HG02870 (cell line): ENCODE measurements at regions not wholly inside any gene's neighbourhood (a gene's known extent, or its start where the extent isn't known, plus 50 kb on each side); places are given as distances from the start of the nearest gene placed in this dataset.

Experiments used
- ATAC-seq: cut with Tn5 transposase; IDR thresholded peaks from one replicate; pipeline ENCODE4 v1.9.1; 2021; ENCODE audit warnings: mild to moderate bottlenecking, moderate library complexity; ENCODE audit not compliant: unreplicated experiment

DNA sequence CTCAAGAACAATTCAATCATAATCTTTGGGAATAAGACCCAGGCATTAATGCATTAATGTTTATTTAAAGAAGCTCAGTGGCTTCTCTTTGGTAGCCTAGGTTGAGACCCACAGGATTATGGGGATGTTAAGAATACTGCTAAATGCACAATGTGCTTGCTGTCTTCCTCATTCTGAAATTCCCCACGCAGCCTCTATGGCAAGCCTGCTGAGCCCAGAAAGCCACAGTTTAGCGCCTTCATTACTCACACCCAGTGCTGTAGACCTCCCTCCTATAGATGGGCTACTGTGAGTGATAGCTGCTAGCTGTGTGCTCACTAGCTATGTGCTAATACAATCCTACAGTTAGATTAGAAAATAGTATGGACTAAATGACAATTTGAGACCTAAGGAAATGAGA lies 90.6 kb downstream of the TNFSF13B start:
- ATAC-seq: no peak

DNA sequence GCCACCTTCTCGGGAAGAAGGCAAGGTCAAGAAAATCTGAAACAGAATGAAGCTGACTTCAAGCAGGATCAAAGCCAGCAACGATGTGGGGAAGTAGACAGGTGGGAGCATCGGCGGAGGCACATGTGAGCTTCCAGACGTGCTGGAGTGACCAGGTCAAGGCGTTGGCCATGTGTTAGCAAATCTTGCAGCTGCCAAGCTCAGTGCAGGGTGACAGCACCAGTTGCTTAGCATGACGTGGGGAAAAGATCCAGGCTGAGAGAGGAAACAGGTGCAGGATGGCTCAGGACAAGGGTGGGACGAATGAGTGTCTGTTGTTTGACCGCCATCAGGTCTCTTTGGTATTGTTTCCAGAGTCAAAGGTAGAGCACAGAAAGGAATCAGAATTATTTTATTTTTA lies 92.3 kb downstream of the TNFSF13B start:
- ATAC-seq: no peak

DNA sequence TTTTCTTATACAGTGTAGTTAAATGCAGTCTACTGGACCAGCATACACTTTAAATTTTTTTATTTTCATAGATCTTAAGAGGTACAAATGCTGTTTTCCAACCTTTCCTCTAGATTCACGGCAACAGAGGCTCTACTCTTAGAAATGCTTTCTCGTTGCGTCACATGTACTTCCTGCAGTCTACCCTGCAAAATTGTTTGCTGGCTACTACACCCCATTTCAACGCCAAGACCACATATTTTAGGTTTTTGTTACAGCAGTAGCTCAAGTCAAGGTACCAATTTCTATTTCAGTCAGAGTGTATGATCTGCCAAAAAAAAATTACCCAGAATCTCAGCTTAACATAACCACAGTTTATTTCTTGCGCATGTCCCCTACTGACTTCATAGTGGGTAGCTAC lies 94.1 kb downstream of the TNFSF13B start:
- no peak for ATAC-seq

DNA sequence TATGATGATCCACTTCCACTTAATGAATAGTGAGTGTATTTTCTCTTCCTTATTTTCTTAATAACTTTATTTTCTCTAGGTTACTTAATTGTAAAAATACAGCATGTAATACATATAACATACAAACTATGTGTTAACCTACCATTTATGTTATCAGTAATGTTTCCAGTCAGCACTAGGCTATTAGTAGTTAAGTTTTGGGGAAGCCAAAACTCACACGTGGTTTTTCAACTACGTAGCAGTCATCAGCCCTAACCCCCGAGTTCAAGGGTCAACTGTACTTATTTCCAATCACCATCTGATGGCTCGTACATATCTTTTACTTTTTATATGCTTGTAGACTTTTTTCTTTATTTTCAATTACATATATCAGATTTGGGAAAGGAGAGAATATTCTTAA lies 95.7 kb downstream of the TNFSF13B start:
- ATAC-seq: no peak

DNA sequence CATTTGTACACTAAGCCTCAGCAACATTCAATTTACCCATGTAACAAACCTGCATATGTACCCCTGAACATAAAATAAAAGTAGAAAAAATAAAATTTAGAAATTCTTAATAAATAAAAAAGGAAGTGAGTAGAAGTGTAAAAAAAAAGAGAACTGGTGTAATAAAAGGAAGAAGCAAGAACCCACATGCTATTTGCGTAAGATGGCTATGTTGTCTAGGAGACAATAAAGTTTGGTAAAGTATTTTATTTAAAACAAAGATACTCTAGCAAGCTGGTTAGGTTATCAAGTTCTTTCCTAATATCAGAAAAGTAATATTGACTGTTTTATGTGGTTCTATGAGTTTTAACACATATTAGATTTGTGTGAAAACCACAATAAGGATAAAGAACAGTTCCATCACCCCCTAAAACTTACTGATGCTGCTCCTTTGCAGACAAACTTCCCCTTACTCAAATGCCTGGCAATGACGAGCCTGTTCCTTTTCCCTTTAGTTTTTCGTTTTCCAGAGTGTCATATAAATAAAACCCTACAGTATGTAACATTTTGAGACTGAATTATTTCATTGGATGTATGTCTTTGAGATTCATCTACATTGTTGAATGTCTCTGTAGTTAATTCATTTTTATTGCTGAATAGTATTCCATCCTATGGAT lies 98.9 kb downstream of the TNFSF13B start:
- ATAC-seq: no peak

DNA sequence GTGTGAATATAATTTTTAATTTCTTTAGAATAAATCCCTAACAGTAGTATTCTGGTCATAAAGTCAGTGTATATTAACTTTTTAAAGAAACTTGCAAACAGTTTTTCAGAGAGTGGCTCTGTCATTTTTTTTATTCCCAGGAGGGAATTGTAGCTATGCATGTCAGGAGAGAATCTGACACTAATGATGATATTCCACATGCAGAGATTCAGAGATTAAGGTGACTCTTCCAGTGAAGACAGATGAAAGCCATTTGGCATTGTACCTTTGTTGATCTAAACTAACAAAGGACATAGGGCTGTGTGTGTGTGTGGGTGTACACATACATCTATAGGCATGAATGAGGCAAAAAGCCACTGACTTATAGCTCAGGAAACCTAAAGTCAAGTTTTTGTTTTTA lies 99.9 kb downstream of the TNFSF13B start:
- ATAC-seq: no peak

DNA sequence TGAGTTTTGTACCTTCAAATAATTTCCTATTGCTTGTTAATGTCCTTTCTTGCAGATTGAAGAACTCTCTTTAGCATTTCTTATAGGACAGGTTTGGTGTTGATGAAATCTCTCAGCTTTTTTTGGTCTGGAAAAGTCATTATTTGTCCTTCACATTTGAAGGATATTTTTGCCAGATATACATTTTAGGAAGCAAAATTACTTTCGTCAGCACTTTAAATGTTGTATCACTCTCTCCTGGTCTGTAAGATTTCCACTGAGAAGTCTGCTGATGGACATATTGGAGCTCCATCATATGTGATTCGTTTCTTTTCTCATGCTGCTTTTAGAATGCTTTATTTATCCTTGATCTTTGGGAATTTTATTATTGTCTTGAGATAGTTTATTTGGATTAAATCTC lies 105.5 kb downstream of the TNFSF13B start:
- ATAC-seq: no peak

DNA sequence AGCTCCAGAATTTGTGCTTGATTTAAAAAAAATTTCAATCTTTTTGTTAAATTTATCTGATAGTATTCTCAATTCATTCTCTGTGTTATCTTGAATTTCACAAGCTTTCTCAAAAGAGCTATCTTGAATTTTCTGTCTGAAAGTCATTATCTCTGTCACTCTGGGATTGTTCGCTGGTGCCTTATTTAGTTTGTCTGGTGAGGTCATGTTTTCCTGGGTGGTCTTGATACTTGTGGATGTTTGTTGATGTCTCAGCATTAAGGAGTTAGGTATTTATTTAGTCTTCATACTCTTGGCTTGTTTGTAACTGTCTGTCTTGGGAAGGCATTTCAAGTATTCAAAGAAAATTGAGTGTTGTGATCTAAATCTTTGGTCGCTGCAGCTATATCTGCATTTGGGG lies 106.3 kb downstream of the TNFSF13B start:
- no peak for ATAC-seq

DNA sequence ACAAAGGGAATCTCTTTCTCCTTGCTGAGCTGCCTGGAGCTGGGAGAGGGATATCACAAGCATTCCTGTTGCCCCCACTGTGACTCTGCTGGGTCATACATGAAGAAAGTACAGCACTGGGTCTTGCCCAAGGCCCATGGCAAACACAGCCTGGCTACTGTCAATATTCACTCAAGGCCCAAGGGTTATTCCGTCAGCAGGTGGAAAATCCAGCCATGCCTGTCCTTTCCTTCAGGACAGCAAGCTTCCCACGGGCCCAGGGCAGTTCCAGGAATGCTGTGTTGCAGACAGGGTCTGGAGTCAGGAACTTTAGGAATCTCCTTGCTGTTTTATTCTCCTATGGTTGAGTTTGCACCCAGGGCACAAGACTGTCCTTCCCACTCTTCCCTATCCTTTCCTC lies 106.8 kb downstream of the TNFSF13B start:
- no peak for ATAC-seq

DNA sequence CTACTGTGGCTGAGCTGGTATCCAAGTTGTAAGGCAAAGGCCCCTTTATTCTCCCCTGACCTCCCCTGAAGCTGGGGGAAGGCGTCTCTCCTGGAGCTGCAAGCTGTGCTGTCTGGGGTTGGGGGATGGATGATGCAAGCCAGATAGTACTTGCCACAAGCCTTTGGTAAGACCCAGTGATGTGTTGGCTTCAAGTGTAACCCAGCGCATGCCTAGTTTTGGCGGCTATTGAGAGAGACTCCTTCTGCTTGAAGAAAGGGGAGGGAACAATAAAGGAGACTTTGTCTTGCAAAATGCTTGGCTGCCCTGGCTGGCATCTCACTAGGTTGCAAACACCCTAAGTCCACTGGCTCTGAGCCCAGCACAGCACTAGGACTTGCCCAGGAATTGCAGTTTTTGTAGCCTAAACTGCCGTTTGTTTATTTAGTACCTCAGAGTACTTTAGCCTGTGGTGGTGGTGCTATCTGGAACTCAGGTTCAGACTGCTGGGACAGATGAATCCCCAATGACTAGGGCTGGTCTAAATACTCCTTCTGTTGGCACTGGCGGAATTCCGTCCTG lies 108.2 kb downstream of the TNFSF13B start:
- no peak for ATAC-seq

DNA sequence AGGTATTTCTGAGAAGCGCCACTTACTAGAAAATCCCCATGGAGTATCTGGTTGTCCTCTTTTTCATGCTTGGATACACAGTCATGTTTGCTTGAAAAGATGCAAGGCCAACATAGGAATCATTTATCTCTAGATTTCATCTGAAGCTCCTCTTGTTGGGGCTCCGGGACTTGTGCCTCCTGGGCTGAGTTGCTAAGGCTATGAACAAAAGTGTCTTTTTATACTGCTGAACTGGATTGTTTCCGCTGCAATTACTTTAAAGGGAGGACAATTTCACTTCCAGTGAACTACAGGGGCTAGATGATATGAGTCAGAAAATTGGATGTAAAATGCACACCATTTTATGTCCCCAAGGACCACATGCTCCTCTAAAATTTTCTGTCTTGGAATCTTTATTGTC lies 114.1 kb downstream of the TNFSF13B start:
- no peak for ATAC-seq

DNA sequence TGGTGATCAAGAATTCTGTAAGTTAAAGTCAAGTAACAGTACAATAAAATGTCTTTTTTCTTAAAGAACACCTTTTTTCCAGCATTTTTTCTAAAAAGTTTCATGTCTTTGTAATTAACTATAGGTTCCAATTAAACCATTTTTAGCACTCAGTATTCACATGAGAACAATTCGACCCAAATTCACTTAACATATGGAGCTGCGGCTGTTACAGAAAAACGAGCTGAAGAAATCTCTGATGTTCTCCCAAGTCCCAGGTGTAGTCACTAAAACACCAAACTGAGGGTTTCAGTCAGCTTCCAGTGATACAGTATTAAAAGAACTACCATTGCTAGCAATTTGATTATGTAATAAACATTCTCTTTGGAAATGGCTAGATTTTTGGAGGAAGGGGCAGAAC lies 117.6 kb downstream of the TNFSF13B start:
- no peak for ATAC-seq

DNA sequence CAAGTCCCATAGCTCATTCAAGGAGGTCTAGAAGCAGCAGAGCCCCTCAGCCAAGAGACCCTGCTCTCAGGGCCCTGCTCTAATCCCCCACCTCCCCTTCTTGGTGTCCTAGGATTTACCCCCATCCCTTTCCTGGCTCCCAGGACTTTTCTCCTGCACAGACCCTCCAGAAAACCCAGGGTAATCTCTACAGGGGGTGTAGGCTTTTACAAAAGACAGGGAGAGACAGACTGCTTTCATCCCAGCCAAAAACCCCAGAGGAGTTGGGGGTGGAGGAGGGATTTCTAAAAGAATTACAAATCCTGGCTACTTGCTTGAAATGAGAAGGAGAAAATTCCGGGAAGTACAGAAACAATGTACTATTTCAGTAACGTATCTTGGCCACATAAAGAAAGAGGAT lies 133.3 kb downstream of the TNFSF13B start:
- no peak for ATAC-seq

DNA sequence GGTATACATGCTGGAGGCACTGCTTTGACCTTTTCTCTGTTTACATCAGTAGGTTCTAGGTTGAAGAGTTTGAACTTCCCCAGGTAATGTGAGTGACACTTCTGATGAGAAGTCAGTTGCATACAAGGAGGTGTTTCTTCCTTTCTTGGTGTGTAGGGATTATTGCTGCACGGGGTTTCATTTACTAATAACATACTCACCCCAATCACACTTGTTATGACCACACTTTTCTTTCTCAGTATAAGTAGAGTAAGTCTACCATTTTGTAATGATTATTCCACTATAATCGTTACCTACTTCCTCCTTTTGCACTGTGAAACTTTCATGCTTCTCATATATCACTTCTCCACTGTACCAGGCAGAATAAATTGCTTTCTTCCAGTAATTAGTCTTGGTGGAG lies 138.0 kb downstream of the TNFSF13B start:
- ATAC-seq: peak; percentile 74

DNA sequence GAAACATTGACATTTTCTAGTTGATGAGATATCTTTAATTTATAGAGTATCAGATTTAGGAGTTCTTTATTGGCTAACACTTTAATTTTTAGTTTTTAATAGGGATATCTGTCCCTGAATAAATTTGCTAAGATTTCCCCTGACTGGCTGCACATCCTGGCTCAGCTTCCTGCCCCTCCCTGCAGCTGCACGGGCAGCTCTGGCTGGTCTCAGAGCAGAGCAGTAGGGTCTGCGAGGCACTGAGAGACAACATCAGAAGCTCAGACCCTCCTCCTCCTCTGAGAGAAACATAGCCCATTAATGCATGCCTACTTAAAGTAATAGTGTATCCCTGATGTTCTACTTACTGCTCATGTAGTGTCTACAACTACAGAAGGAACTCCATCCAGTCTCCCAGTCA lies 139.2 kb downstream of the TNFSF13B start:
- no peak for ATAC-seq

DNA sequence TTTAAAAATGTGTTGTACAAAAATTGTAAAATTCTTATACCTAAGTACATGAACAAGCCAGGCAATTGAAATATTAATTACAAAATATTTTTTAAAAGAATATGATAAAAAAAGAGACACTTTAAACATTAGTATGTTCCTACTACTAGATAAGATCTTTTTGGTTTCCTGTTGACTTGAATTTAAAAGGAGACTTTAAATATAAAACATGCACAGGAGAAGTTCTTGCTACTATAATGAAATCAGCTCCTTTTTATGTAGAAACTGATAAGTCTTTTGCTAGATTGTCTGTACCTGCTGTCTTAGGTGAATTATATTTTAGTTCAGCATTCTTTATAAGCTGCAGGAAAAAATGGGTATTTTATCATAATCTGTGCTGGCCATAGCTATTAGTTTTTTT lies 140.2 kb downstream of the TNFSF13B start:
- no peak for ATAC-seq

DNA sequence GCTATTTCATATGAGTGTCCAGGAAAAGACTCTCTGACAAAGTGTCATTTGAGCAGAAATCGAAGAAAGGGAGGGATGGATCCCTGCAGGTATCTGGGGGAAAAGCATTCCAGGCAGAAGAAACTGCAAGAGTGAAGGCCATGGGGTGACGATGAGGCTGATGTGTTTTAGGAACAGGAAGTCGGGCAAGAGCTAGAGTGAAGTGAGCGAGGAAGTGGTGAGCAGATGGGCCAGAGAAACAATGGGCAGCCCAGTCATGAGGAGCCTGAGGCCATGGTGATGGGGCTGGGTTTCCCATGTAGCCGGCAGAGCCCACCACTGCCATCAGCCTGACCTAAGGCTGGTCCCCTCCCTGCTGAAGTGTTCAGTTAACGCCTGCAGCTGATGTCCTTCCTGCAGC lies 150.2 kb downstream of the TNFSF13B start:
- no peak for ATAC-seq

DNA sequence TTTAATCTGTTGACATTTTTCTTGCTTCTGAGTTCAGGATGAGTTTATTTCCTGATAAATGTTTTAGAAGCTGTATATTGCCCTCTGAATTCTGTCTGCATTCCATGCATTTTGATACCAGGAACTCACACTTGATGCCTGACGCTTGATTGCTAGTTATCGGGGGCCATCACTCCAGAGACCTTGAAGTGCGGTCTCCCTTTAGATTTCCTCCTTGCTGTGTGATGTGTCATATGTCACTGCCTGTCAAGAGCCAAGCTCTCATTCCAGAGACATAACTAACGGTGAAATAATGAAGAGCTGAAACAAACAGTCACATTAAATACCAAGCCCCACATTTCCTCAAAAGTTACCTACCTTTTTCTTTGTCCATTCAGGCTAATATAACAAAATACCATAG lies 155.5 kb downstream of the TNFSF13B start:
- ATAC-seq: no peak

DNA sequence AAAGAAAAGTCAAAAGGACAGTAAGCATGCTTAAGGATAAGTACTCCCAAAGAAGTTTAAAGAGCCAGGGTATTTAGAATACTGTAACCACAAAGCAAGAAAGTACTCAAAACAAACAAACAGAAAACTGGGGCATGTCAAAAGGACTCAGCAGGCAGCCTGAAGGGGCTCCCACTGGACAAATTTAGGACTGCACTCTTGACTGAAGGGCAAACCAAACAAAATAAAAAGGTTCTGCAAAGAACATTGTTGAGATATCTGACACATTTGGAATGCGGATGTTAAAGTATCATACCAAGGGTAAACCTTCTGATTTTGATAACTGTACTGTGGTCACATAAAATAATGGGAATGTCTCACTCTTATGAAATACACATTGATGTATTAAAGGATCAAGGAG lies 157.4 kb downstream of the TNFSF13B start:
- ATAC-seq: no peak

DNA sequence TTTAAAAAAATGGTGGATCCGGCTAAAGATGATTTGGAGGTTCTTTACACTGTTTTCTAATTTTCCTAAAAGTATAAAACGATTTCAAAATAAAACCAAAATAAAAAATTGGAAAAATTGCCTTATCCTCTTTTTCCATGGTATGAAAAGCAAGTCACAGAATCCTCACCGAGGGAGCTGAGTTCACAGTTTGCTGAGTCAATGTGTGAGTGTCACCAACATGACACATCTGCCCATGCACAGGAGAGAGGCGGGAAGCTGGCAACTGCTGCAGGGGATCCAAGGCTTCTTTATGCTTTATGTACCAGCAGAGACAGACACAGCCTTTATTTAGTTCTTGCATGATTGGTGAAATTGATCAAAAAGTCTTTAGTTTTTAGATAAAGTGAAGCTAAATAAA lies 157.8 kb downstream of the TNFSF13B start:
- no peak for ATAC-seq

DNA sequence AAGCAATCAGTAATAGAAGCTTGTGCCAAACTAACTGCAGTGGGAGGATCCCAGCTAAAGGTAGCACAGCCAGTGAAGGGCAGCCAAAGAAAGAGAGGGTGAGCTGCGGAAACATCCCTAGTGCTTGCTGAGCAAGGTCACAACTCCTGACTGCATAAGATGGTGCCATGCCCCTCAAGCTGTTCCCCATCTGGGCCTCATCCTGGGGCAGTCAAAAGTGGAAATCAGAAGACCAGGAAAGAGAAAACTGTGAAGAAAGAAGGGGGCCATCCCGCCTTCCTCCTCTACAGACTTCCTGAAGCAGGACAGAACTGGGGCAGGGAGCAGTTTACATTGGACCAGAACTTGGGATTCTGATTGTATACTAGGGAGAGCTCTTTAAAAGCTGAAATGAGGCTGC lies 159.2 kb downstream of the TNFSF13B start:
- no peak for ATAC-seq

DNA sequence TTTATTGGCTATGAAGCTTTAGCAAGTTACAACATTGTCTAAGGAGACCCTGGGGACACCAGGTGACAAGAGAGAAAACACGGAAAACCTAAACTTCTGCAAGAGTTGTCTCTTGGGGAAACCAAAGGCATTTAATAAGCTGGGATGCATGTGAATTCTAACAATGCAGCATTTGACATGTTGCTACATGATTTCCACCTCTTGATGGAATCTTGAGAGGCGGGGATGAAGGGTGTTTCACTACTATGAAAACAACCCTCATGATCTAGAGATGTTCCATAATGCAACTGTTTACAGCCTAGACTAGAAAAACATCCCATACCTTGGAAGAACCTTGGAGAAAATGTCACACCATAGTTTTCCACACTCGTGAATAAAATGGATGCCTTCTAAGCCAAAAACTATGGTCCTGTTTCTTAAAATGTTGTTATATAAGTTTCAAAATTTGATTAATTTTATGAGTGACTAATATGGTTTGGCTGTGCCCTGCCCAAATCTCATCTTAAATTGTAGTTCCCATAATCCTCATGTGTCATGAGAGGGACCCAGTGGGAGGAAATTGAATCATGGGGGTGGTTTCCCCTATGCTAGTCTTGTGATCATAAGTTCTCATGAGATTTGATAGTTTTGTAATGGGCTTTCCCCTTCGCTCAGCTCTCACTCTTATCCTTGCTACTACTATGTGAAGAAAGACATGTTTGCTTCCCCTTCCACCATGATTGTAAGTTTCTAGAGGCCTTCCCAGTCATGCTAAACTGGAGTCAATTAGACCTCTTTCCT lies 164.6 kb downstream of the TNFSF13B start:
- ATAC-seq: no peak
